Brain pericyte (primary cell): ENCODE measurements at regions not wholly inside any gene's neighbourhood (a gene's known extent, or its start where the extent isn't known, plus 50 kb on each side); places are given as distances from the start of the nearest gene placed in this dataset.
"Not testable (repeated sequence)": the region's sequence is repeated elsewhere in the genome, so short reads cannot be mapped to it uniquely, and the experiment has no call there.

Experiments used
- DNase-seq: peaks from one replicate; pipeline ENCODE4 v3.0.0-alpha.2; 2012; ENCODE audit warnings: low read depth, low spot score

DNA sequence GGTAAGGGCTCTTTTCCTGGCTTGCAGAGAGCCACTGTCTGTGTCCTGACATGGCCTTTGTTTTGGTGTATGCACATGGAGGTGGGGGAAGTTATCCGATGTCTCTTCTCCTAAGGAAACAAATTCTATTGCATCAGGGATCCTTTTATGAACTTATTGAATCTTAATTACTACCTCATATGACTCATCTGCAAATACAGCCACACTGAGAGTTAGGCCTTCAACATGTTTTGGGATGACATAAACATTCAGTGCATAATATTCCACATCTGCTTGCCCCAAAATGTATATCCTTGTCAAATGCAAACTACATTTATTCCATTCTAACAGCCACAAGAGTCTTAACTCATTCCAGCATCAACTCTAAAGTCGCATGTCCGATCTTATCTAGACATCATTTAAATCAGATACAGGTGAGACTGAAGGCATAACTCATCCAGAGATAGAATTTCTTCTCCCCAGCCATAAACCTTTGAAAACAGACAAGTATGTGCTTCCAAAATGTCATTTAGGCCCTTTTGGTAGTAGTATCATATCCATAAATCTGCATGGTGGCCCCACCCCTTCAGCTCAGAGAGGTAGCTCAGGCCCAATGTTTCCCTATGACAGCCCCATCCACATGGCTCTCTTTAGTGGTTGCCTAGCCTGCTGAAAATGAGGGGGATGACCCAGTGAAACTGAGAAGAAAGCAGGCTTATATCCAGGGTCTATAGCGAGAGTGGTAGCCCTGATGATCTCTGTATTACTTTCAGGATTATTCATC lies 289.5 kb upstream of the ALCAM start:
- no peak for DNase-seq

DNA sequence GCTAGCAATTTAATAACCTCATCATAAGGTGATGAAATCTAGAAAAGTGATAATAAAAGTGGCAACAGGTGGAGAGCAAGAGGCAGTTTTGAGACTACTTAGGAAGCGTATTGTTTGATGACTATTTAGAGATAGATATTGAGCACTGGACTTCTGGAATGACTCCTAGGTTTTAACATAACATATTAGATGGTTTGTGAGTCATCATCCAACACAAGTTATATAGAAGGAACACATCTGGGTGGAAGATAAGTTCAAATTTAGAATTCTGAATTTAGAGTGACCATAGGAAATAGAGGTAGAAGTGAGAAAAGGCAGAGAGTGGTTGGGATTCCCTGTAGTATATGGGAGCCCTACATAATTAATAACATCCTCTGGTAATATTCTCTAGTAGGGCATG lies 282.8 kb upstream of the ALCAM start:
- no peak for DNase-seq

DNA sequence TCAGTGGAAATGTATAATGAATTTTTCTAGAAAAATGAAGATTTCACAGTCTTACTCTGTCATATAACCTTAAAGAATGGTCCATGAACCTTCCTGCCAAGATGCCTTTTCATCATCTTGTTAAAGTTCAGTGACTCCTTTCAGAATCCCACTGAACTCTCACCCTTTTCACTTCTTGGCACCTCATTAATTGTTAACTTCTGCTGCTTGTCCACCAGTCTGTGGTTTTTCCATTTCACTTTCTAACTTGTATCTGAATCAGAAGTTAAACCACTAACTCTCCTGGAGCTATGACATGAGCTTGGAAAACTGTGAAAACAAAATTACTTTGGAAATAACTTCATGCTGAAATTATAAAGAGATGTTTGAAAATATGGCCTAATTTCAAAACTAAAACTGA lies 281.2 kb upstream of the ALCAM start:
- DNase-seq: no peak

DNA sequence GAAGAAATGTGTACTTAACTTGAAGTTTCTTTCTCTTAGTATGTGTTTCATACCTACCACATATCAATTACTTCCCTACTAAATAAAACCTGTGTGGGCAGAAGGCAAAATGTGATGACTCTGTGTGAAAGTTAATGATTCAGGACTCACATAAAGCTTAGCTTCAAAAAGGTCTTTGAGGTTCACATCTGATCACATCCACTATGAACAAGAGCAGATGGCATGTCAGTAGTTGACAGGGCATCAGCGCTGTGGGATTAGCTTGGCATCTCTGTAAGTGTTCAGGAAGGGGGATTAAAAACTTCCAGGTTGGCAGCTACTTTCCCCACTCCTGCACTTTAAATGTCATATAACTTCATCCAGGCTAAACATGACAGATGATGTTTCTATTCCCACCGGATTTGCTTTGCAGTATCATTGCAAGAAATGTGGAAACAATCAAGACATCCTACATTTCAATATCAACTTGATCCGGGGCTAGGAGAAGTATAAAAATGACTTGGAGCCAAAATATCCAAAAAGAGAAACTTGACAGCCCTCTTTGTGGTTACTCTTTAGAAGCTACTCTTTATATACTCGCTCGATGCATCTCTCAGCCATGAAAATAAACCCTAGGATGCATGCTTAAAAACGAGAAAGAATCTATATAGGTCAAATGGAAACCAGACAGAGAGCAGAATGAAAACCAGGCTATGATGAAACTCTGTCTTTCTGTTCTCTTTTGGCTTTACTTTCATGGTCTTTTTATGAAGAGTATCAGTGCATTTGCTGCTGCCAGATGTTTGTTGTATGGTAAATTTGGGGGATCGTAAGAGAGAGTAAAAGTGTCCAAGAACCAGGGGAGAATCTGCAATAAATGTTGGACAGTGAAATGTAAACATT lies 273.1 kb upstream of the ALCAM start:
- DNase-seq: no peak

DNA sequence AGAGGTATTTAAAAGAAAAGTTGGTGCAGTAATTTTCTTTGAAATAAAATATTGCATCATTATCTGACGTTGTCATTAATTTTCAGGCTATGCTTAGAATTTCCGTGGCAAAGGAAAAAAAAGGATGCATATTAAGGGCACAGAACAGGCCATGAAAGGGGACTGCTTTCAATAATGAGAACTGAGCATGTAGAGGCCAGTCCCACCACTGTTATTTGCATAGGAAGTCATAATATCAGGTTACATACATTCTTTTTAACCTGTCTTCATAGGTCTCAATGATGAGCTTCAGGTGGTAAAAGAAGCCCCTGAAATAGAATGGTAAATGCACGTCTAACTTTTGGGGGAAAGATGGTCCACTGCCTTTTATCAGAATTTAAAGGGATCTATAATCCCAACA lies 272.1 kb upstream of the ALCAM start:
- DNase-seq: no peak

DNA sequence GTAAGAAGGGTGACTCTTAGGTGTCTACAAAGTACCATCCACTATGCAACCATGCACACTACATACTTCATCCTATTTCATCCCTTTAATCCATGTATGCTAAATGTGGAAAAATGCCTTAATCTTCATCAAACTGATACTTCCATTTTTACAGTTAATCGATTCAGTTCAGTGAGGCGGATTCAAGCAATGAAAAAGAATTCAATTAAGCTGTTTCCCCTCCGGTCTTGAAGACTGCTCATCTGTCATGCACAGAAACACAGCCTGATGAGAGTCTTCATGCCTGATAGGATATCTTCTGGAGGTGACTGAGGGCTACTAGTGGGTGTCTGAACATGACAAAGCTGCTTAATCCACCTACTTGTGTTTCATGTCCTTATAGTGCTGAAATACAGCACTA lies 270.6 kb upstream of the ALCAM start:
- DNase-seq: no peak

DNA sequence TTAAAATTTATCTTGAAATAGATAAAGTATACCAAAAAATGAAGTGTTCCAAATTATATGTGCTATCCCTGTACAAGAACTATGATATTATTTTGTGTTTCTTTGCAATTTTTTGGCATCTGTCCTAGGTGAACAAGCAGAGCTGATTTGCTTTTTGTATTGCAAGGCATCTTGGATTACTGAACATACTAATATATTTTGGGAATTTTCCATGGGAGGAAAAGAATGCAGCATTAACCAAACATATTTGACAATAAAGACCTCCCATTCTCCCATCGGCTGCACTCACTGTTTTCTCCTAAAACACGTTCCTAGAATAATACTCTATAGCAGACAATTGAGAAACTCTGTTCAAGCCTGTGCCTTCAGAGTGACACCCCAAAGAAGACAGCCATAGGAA lies 265.1 kb upstream of the ALCAM start:
- DNase-seq: no peak

DNA sequence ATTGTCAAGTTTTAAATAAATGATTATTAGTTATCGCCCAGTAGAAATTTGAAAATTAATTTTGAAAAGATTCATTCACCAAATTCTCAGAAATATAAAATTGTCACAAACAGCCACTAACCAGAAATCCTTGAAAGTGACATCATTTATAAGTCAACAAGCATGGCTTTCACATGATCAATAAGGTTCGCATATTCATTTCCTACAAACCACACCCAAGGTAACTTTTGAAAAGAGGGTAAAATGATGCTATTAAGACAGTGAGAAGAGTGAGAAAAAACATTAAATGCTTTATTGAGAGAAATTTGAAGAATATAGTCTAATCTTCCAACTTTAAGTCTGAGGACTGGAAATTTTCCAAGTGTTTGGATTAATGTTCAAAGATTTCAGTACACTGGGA lies 263.6 kb upstream of the ALCAM start:
- DNase-seq: no peak

DNA sequence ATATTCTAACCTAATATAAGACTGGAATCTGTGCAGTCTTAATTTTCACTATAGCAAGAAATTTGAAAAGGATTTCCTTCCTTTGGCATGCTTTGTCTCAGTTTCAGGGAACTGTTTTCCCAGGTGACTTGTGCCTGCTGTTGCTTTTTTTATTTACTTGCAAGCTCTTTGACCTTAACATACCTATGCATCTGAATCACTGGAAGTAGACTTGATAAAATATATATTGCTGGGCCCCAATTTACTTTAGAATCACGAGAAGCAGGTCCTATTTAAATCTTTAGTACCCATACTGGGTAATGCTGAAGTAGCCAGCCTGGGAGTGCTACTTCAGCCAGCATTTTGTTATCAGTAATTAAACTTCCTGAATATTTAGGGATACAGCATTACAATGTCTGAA lies 257.9 kb upstream of the ALCAM start:
- DNase-seq: no peak

DNA sequence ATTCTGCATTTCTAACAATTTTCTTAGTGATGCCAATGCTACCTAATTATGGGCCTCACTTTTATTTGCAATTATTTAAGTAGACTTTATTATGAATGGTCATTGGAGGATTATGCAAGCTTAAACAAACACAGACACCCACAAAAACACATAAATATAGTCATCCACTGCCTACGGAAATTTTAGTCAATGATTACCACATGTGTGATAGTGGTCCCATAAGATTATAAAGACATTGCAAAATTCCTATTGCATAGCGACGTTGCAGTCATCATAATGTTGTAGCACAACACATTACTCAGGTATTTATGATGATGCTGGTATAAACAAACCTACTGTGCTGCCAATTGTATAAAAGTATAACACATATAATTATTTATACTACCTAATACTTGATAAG lies 247.8 kb upstream of the ALCAM start:
- DNase-seq: no peak

DNA sequence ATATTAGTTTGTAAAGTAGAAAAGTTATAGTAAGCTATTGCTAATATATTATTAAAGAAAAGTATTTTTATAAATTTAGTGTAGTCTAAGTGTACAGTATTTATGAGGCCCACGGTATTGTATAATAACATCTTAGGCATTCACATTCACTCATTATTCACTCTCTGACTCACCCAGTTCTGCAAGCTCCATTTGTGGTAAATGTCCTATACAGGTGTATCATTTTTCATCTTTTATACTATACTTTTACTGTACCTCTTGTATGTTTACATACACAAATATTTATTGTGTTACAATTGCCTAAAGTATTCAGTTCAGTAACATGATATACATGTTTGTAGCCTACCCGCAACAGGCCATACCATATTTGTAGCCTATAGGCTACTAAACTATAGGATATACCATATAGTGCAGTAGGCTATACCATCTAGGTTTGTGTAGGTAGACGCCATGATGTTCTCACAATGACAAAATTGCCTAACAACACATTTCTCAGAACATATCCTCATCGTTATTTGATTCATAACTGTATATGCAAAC lies 246.8 kb upstream of the ALCAM start:
- DNase-seq: no peak

DNA sequence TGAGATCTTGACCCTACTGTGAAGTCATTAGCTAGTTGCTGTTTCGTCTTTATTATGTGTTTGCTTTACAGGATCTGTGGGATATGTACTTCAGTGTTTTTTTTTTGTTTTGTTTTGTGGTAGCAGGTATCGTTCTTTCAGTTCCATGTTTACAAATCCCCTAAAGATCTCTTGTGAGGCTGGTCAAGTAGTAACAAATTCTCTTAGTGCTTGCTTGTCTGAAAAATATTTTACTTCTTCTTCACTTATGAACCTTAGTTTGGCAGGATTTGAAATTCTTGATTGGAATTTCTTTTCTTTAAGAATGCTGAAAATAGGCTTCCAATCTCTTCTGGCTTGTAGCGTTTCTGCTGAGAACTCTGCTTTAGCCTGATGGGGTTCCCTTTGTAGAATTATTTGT lies 235.8 kb upstream of the ALCAM start:
- no peak for DNase-seq

DNA sequence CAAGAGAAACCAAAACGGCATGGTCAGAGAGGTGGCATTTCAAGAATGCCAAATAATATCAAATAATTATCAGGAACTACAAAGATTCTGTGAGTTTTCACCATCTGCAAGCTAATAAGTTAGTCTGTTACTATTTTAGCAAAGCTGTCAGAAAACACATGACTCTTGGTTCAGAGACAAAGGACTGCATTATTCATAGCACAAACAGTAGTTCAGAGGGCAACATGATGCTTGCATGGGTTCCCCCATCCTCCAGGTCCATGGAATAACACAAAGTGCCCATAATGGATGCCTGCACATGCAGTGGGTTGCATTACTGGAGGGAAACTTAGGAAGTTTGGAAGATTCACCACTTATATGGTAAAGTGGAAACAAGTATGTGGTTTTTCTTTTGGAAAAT lies 228.8 kb upstream of the ALCAM start:
- no peak for DNase-seq

DNA sequence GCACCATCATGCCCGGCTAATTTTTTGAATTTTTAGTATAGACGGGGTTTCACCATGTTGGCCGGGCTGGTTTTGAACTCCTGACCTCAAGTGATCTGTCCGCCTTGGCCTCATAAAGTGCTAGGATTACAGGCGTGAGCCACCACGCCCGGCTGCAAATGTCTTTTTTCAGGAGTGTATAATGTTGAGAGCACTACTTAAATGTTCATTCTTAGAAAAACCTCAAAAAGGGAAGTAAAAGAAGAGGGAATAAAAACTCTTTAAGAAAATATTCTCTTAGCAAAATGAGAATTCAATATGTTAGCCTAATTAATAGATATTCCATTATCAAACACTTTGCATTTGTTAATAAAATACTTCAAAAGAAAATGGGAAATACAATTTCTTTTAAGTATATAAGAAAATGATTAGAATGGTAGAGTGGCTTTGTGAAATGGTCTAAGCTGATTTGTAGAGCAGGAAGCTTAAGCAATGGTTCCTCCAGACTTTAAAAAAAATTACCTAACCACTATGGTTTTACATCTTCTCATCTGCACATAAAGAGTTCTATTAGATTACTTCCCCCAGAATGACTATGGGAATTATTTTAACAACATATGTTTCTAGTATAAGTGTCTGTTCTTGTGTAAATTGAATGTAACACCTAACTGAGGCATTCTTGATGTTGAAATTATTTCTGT lies 226.7 kb upstream of the ALCAM start:
- no peak for DNase-seq

DNA sequence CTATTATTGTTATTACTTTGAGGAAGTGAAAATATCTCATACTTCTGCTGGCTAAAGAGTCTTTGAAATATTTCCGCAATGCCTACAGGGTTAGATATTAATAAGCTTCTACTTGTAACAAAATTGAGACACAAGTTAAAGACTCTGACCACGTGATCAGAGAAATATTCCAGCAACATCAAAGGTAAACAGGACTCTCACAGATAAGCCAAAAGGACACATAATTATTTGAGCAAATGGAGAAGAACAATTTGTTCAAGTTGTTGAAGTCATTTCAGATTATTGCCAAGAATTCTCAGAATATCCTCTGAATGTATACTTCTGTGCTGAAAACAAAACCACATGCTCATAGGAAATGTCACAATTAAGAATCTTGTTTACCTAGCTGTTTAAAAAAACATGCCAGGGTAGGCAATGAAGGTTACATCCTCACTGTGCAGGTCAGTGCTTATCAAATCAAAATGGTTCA lies 225.8 kb upstream of the ALCAM start:
- DNase-seq: no peak

DNA sequence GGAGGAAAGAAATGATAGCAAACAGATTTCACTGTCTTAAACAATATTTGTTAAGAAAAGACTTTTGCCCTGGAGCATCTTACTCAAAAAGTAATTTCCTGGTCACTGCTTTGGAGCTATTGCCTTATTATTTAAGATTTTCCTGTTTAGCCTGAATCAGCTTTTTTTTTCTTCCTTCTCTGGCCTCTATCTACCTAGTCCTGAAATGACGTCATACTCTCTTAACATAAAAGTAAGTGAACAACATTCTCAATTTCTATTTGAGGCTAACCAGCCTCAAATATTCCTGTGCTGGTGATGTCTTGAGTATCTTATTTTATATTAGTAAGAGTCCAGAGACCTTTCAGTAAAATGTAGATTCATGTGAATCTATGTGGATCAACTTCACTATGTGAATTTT lies 221.9 kb upstream of the ALCAM start:
- DNase-seq: no peak

DNA sequence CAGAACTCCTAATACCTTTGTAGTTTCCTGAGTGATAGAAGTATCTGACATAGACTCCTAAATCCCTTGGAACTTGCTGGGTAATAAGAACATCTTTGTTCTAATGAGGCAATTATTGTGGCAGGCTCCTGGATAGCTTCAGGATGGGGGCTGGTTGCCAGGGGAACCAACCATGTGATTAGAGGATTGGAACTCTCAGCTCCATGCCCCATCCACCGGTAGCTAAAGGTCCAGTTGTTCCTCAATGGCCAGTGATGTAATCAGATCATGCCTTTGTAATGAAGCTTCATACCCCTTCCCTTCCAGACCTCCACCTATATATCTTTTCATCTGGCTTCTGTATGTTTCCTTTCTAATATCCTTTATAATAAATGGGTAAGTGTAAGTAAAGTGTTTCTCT lies 221.2 kb upstream of the ALCAM start:
- DNase-seq: no peak

DNA sequence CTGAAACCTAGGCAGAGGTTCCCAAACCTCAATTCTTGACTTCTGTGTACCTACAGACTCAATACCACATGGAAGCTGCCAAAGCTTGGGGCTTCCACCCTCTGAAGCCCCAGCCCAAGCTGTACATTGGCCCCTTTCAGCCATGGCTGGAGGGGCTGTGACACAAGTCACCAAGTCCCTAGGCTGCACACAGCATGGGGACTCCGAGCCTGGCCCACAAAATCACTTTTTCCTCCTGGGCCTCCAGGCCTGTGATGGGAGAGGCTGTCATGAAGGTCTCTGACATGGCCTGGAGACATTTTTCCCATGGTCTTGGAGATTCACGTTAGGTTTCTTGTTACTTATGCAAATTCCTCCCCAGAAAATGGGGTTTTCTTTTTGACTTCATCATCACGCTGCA lies 217.5 kb upstream of the ALCAM start:
- not testable (repeated sequence) for DNase-seq

DNA sequence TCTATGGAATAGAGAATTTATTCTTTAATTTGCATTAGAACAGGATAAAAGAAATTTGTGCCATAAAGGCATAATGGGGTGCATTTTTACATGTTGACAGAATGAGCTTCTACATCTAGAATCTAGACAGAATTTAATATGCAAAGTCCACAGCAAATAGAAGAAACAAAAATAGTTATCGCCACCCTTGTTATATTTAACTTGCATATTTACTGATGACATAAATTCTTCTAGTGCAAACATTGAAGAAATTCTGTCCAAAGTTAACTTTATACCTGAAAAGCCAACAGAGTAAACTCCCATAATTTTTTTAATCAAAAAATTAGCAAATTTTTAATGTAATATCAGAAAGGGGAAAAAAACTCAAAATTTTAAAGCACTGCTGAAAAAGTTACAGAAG lies 213.7 kb upstream of the ALCAM start:
- no peak for DNase-seq

DNA sequence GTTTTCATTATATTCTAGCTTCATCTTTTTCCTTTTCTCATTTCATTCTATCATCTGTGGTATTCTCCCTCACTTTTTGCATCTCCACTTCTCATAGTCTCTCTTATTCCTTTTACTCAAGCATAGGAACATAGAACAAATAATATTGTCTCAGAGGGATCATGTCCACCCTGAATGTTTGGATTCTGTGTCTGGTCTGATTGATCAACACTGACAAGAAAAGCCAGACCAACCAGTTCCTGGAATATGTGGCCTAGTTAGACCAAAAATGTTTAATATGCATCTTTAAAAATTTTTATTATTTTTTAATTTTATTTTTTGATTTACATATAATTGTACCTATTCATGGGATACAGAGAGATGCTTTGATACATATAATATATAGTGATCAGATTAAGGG lies 212.0 kb upstream of the ALCAM start:
- DNase-seq: no peak

DNA sequence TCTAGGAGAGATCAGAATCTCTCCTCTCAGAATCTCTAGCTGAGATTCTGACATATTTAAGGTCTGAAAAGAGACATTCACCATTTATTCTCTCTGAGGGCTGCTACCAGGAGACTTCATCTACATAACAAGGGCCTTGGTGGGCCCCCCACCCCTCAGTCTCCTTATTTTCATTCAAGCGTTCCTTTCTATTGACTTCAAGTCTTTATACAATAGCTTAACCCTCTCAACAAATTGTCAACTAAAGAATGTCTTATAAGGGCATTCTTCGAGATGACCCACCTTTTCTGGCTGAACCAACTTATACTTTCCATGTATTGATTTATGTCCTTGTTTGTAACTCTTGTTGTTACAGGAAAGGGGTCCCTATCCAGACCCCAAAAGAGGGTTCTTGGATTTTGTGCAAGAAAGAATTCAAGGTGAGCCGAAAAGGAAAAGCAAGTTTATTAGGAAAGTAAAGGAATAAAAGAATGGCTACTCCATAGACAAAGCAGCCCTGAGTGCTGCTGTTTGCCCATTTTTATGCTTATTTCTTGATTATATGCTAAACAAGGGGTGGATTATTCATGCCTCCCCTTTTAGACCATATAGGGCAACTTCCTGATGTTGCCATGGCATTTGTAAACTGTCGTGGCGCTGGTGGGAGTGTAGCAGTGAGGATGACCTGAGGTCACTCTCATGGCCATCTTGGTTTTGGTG lies 209.5 kb upstream of the ALCAM start:
- DNase-seq: no peak

DNA sequence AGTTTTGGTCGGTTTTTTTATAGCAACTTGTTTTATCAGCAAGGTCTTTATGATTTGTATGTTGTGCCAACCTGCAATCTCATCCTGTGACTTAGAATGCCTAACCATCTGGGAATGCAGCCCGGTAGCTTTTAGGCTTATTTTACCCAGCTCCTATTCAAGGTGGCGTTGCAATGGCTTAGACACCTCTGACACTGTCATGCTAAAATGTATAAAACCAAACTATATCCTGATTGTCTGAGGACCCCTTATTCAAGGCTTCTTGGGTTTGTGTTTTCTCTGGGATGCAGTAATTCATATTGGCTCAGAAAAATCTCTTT lies 209.0 kb upstream of the ALCAM start:
- DNase-seq: no peak
